Astrocyte (in vitro differentiated cells and primary cell): ENCODE measurements at regions not wholly inside any gene's neighbourhood (a gene's known extent, or its start where the extent isn't known, plus 50 kb on each side); places are given as distances from the start of the nearest gene placed in this dataset.

Source experiments
- CTCF ChIP-seq: IDR thresholded peaks from 2 replicates; pipeline ENCODE4 v1.5.1; 2011; ENCODE audit warnings: low read depth, mild to moderate bottlenecking, inconsistent platforms, low read length, moderate library complexity; ENCODE audit not compliant: insufficient read depth
- EZH2 ChIP-seq: IDR thresholded peaks from 2 replicates; pipeline ENCODE4 v1.6.1; 2012; ENCODE audit warnings: mild to moderate bottlenecking, low read length, inconsistent platforms; ENCODE audit not compliant: insufficient read depth

- TF ChIP-seq CTCF (no peak), EZH2 (no peak)
Measured at GRCh38 chr5:28685794-28686193, 1647.4 kb upstream of the CDH9 start.
